ENCODE measurements at regions not wholly inside any gene's neighbourhood (a gene's known extent, or its start where the extent isn't known, plus 50 kb on each side); places are given as distances from the start of the nearest gene placed in this dataset.

DNA sequence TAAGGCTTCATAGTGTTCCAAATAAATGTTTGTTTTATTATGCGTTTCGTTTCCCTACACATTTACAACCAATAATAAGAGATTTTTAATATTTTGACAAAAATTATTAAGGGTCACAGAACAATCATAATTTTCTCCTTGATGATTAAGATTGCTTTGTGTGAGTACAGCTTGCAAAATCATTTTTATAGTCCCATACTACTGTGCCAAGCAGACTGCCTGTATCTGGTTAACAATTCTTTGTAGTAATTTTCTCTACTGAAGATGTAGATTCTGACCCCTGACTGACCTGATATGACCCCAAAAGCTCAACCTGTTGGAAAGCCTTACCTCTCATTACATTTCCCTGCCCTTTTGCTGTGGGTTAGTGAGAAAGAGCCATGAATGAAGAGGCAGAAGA is 311.9 kb upstream of the PIK3R1 start:
- no peak overlapping the region for H2AFZ ChIP-seq
- no peaks in the 10 kb centered on the region for H3K36me3 ChIP-seq (ENCODE audit: low read depth)
- H3K27ac ChIP-seq, result no peak overlapping the region
- no peak for DNase-seq
- no peak overlapping the region for H3K4me3 ChIP-seq
- no peaks in the 10 kb centered on the region for H3K9me3 ChIP-seq (ENCODE audit: insufficient read depth, low read depth)
- ChIA-PET POLR2A (ENCODE audit: unreplicated experiment) (no interaction called here), CTCF (no interaction called here)
- no peaks in the 10 kb centered on the region for H3K79me2 ChIP-seq (ENCODE audit: low read depth)
- intact Hi-C loops (cut with micrococcal nuclease; ENCODE audit: unreplicated experiment), result no loop called here
- H3F3A ChIP-seq (ENCODE audit: insufficient read depth, low read depth), result no peaks in the 10 kb centered on the region
- no peak for TF ChIP-seq EZH2 (IDR thresholded peaks at IDR 0.05; ENCODE audit: low read depth)
- TF ChIP-seq, protein P1, sequence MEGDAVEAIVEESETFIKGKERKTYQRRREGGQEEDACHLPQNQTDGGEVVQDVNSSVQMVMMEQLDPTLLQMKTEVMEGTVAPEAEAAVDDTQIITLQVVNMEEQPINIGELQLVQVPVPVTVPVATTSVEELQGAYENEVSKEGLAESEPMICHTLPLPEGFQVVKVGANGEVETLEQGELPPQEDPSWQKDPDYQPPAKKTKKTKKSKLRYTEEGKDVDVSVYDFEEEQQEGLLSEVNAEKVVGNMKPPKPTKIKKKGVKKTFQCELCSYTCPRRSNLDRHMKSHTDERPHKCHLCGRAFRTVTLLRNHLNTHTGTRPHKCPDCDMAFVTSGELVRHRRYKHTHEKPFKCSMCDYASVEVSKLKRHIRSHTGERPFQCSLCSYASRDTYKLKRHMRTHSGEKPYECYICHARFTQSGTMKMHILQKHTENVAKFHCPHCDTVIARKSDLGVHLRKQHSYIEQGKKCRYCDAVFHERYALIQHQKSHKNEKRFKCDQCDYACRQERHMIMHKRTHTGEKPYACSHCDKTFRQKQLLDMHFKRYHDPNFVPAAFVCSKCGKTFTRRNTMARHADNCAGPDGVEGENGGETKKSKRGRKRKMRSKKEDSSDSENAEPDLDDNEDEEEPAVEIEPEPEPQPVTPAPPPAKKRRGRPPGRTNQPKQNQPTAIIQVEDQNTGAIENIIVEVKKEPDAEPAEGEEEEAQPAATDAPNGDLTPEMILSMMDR (conservative IDR thresholded peaks at IDR 0.05), result no peak
- H3K9me2 ChIP-seq (ENCODE audit: insufficient read depth), result no peaks in the 10 kb centered on the region
- BruUV-seq (replicated peaks), result no TSS peak
- H4K20me1 ChIP-seq (ENCODE audit: insufficient read depth), result no peaks in the 10 kb centered on the region
- no peaks in the 10 kb centered on the region for H3K4me1 ChIP-seq (replicated peaks; ENCODE audit: insufficient read depth)
- no peak overlapping the region for H3K4me2 ChIP-seq
- no peaks in the 10 kb centered on the region for H3K27me3 ChIP-seq (ENCODE audit: insufficient read depth, low read depth)

DNA sequence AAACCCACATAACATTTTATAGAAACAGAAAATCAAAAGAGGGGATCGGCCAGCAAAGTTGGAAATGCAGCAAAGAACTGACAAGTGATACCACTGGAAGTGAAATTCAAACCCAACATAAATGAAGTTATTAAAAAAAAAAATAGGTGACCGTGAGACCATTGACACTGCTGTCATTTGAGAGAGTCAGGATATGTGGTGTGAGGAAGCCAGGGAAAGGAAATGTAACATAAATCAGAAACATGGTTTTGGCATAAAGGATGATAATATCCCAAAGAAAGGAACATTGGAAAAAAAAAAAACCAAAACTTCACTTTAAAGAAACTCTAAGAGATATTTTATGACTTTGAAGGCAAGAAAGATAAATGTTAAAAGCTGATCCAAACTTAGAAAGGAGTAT is 312.4 kb upstream of the PIK3R1 start:
- no peaks in the 10 kb centered on the region for H3K9me2 ChIP-seq (ENCODE audit: insufficient read depth)
- ChIA-PET POLR2A (ENCODE audit: unreplicated experiment) (no interaction called here), CTCF (no interaction called here)
- no peak overlapping the region for H3K4me3 ChIP-seq
- no peaks in the 10 kb centered on the region for H3K36me3 ChIP-seq (ENCODE audit: low read depth)
- no peak overlapping the region for H3K27ac ChIP-seq
- DNase-seq, result no peak
- no peak overlapping the region for H3K4me2 ChIP-seq
- TF ChIP-seq EZH2 (IDR thresholded peaks at IDR 0.05; ENCODE audit: low read depth), result no peak
- TF ChIP-seq, protein P1 (conservative IDR thresholded peaks at IDR 0.05), result no peak
- no peaks in the 10 kb centered on the region for H3K9me3 ChIP-seq (ENCODE audit: insufficient read depth, low read depth)
- H3F3A ChIP-seq (ENCODE audit: insufficient read depth, low read depth), result no peaks in the 10 kb centered on the region
- no peaks in the 10 kb centered on the region for H3K4me1 ChIP-seq (replicated peaks; ENCODE audit: insufficient read depth)
- no peaks in the 10 kb centered on the region for H3K27me3 ChIP-seq (ENCODE audit: insufficient read depth, low read depth)
- intact Hi-C loops (cut with micrococcal nuclease; ENCODE audit: unreplicated experiment), result no loop called here
- H2AFZ ChIP-seq, result no peak overlapping the region
- no TSS peak for BruUV-seq (replicated peaks)
- no peaks in the 10 kb centered on the region for H3K79me2 ChIP-seq (ENCODE audit: low read depth)
- no peaks in the 10 kb centered on the region for H4K20me1 ChIP-seq (ENCODE audit: insufficient read depth)

DNA sequence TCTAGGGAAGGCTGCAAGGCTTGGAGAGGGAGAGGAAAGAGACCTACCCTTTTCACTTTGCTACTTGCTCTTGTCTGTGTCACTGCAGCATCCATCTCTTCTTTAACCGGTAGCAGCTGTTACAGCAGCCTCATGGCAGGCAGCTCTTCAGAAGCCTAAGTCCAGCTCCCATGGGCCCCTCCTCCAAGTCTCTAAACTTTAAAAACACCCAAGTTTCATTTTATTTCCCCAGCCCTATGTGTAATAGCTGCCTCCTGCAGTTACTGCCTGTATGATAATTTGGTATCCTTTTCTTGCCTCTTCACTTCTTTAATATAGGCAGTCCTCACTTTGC is 313.1 kb upstream of the PIK3R1 start:
- no peaks in the 10 kb centered on the region for H3K36me3 ChIP-seq (ENCODE audit: low read depth)
- H3K27ac ChIP-seq, result no peak overlapping the region
- no peaks in the 10 kb centered on the region for H3K27me3 ChIP-seq (ENCODE audit: insufficient read depth, low read depth)
- no peaks in the 10 kb centered on the region for H3K9me3 ChIP-seq (ENCODE audit: insufficient read depth, low read depth)
- no peak overlapping the region for H3K4me2 ChIP-seq
- no peaks in the 10 kb centered on the region for H3F3A ChIP-seq (ENCODE audit: insufficient read depth, low read depth)
- no peak overlapping the region for H2AFZ ChIP-seq
- ChIA-PET CTCF (no interaction called here), POLR2A (ENCODE audit: unreplicated experiment) (no interaction called here)
- no TSS peak for BruUV-seq (replicated peaks)
- H3K79me2 ChIP-seq (ENCODE audit: low read depth), result no peaks in the 10 kb centered on the region
- no peak overlapping the region for H3K4me3 ChIP-seq
- no peak for TF ChIP-seq EZH2 (IDR thresholded peaks at IDR 0.05; ENCODE audit: low read depth)
- TF ChIP-seq, protein P1 (conservative IDR thresholded peaks at IDR 0.05), result no peak
- H3K9me2 ChIP-seq (ENCODE audit: insufficient read depth), result no peaks in the 10 kb centered on the region
- H3K4me1 ChIP-seq (replicated peaks; ENCODE audit: insufficient read depth), result no peaks in the 10 kb centered on the region
- H4K20me1 ChIP-seq (ENCODE audit: insufficient read depth), result no peaks in the 10 kb centered on the region
- intact Hi-C loops (cut with micrococcal nuclease; ENCODE audit: unreplicated experiment), result no loop called here
- no peak for DNase-seq
